Activated T-cell treated with anti-CD3 and anti-CD28 coated beads for 24 hours (primary cell): ENCODE measurements at regions not wholly inside any gene's neighbourhood (a gene's known extent, or its start where the extent isn't known, plus 50 kb on each side); places are given as distances from the start of the nearest gene placed in this dataset.

ENCODE experiments used
- DNase-seq: peaks from one replicate; pipeline ENCODE4 v3.0.0-alpha.2; 2020; ENCODE audit warnings: low read depth

- no peak for DNase-seq
Observed at GRCh38 chr15:77732514-77733335, 100.0 kb upstream of the LINGO1 start.

- DNase-seq: no peak
Observed at GRCh38 chr15:77731945-77732344, 99.2 kb upstream of the LINGO1 start.

DNA sequence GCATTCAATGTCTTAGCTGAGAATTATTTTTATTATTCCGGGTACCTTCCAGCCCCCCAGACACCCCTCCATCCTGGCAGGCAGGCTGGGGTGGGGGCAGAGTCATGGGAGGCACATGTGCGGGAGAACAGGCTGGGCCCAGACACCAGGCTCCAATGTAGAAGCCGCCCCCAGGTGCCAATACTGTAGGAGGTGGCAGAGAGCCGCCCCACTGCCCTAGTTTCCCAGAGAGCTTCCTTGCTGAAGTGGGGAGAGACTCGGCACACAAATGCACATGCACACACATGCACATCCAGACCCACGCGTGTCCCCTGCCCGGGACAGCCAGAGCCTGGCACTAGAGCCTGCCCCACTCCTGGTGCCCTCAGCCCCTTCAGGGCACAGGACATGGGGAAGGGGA is 98.4 kb upstream of the LINGO1 start:
- no peak for DNase-seq

GRCh38 chr15:77727635-77728304 is 95.1 kb upstream of the LINGO1 start:
- no peak for DNase-seq

GRCh38 chr15:77724715-77725114 is 92.0 kb upstream of the LINGO1 start:
- DNase-seq: no peak

- DNase-seq: no peak
Observed at GRCh38 chr15:77723756-77724155, 91.0 kb upstream of the LINGO1 start.

DNA sequence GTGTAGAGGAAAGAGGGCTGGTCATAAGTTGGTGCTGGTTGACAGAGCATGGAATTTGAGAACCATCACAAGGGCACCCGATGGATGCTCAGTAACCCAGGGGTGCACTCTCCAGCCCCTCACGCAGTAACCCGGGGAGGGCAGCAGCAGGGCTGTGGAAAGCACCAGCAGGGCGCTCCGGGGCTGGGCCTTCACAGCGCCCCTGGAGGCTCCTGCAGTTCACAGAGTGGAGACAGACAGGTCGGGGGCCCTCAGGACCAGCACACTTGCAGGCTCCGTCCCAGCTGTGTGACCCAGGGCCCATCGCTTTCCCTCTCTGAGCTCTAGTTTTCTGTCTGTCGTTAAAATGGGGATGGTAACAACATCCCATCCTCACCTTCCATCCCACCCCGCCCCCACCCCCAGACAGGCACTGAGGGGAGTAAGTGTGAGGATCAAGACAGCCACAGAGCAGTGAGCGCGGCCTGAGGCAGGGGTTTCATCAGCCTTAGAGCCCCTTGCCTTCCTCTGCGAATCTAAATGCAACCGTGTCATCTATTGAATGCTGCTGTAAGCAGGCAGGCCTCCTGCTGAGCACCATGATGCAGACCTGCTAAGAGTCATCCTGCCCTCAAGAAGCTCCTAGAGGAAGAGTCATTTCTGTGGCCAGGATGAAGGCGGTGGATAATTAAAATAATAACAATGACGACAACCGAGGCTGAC is 90.2 kb upstream of the LINGO1 start:
- DNase-seq: no peak

DNA sequence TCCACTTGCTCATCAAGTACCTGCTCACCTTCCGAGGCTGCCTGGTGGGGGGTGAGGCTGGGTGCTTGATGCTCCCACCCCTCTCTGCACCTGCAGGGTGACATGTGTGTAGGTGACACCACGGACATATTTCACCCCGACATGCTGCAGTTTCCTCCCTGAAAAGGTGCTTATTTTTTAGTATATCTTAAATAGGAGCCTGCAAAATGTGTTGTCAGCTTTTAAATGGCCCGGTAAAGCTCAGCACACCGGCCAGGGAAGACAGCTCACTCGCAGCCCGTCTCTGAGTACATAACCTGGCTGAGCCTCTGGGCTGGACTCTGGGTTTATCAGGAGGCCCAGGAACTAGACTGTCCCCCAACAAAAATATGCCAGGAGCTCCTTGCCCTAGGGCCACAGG is 89.3 kb upstream of the LINGO1 start:
- DNase-seq: no peak

DNA sequence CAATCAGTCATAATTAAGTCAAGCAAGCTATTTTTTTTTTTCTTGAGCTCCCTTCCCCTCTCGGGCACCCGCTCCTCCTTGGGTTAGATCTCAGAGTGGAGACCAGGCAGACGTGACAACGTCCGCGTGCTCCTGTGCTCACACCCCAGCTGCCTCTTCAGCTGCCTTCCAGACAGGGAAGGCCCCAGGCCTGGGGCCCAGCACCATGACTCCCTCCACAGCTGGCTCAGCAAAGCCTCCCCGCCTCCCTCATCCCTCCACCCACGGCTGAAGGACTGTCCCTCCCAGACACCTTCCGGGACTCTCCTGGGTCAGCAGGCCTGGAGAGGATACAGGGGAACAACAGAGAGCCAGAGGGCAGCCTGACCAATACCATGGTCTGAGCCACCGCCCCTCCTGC is 87.9 kb upstream of the LINGO1 start:
- no peak for DNase-seq

DNA sequence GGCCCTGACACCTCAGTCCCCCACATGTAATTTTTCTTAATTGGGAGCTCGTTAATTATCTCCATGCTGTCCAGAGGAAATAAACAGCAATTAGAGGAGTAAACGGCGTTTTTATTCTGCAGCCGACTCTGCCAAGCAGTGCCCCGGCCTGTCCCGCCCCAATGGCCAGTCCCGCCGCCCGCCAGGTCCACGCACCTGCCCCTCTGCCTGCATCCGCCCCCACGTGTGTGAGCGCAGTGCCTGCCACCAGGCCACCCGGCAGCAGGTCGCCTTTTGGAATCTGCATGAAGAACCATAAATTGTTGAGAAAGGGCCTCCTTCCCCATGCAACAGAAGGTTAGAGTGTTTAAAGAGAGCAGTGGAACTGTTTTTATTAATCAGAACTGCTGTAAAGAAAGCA is 87.5 kb upstream of the LINGO1 start:
- no peak for DNase-seq

DNA sequence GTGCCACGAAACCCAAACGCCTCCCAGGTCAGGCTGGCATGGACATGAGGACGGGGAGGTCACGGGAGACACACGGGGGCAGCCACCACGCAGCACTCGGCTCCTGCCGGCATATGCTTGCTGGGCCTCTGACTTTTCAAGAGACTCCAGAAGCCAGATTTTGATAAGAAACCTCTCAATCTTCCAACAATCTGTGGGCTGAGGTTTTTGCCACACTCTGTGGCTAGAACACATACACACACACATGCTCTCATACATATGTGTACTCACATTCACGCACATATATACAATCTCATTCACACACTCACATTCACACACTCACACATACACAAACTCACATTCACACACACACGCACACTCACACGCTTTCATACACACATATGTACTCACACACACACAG is 86.7 kb upstream of the LINGO1 start:
- no peak for DNase-seq

DNA sequence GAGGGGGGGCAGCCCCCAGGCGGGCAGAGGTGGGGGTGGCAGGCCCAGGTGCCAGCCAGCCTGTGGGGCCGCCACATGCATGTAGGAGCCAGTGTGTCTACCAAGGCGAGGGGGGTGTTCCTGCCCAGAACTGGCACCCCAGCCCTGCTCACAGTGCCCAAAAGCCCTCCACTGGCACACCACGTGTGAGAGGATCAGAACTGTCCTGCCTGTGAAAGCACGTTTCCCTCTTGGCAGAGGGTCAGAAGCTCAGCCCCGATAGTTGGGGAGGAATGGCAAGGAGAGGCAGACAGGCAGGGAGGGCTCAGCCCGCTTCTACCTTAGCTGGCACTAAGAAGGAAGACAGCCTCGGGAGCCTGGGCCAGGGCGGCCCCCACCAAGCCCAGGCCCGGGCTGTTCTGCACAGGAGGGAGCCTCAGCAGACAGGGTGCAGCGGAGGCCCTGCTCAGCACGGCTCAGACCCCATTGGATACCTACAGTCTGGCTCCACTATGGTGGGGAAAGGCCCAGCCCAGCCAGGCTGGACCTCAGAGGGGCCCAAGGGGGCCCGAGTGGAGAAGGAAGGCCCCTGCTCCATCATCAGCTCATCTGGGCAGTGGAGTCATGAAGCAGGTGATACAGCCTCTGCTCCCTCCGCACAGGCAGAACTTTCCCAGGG is 84.8 kb upstream of the LINGO1 start:
- no peak for DNase-seq

DNA sequence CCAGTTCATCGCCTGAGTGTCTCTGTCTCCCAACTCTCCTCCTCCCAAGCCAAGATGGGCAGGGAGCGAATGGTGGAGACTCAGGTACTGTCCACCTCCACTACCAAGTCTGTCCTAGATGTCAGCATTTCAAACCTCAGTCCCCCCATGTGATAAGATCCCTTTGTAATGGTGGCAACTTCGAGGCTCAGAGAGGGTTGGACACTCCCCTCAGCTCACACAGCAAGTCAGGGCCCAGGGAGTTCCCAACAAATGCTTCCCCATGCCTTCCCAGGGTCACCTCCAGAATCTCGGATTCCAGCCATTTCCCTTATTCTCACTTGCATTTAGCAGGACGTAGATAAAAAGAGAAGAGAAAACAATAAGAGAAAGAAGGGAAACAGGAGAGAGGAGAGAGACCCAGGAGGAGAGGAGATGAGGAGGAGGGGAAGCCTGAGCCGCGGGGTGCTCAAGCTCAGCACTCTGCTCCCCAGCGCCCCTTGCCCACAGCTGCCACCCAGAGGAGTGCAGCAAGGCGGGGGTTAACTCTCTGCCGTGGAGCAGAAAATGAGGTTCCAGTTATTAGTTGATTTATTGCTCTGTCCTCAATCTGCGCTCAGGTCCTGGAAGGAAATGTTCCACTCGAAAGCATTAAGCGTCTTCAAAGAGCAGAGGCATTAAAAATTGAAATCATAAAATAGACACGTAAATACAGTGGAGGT is 84.1 kb upstream of the LINGO1 start:
- no peak for DNase-seq

- DNase-seq: no peak
Observed at GRCh38 chr15:77715860-77716259, 83.1 kb upstream of the LINGO1 start.

DNA sequence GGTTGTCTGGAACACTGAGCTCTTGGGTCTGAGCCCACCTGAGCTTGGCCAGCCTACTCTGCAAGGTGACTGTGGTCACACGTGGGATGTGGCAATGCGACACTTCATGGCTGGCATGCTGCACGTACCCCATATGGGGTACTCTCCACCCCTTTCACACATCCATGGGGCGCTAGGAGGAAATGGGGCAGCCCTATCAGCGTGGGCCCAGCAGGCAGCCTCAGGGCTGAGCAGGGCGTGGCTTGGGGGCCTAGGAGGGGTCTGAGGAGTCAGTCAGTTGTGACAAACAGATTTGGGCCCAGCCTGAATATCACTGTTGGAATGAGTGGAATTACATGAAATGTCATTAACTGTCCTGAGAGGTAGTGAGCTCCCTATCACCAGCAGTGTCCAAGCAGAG is 82.3 kb upstream of the LINGO1 start:
- no peak for DNase-seq

DNA sequence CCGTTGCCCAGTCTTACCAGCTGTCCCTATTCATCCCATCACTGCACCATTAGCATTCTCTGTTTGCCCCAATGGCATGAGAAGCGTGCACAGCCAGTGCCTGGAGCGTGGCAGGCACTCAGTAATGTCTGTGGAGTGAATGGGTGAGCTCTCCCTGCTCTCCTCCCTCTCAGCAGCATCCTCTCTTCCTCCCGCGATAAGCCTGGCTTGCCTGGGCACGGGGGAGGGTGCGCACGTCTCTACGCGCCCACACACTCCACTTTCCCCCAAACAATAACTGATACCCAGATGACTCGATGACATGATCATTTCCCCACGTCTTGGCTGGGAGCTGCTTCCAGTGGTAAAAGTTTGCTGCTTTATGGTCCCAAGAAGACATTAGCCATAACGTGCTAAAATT is 81.8 kb upstream of the LINGO1 start:
- DNase-seq: no peak

DNA sequence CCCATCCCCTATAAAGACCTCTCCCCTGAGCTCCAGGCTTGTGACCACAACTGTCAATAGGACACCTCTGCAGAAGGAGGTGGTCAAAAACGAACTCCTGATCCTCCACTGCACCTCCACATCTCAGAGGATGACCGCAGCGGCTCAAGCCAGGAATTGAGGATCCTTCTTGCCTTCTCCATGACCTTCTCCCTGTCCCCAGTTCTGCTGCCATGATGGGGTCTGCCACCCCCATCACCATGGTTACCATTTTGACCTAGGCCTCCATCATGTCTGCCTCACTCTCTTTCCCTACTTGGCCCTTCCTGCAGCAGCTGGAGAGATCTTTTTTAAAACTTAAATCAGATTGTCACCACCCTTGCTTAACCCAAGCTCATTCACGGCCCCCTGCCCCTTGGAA is 81.3 kb upstream of the LINGO1 start:
- no peak for DNase-seq

DNA sequence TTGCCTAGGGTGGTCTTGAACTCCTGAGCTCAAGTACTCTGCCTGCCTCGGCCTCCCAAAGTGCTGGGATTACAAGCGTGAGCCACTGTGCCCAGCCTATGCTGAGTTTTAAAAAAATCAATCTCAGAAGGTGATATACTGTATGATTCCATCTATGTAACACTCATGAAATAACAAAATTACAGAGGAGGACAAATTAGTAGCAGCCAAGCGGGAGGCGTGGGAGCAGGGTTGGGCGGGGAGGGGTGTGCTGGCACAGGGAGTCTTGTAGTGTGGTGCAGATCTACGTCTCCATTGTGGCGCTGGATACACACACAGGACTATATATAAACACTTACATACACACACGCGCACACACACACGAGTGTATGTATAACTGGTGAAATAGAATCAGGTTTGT is 80.6 kb upstream of the LINGO1 start:
- no peak for DNase-seq

- no peak for DNase-seq
Observed at GRCh38 chr15:77712438-77712837, 79.7 kb upstream of the LINGO1 start.

DNA sequence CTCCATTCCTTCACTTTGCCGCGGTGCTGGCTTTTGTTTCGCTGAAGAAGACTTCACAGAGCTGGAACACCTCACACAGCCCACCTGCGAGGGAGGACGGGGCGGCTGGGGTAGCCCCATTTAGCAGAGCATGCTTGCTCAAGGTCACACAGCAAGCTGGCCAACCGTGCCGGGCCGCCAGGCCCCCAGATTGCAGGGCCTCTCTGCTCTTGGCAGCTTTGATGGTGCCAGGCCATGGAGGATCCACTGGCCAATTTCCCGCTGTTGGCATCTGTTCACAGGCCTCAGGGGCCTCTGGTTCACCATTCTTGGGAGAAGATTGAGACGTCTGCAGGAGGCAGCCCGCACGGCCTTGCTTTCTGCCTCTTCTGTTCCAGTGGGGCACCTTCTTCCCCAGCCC is 77.9 kb upstream of the LINGO1 start:
- no peak for DNase-seq

GRCh38 chr15:77710206-77710605 is 77.5 kb upstream of the LINGO1 start:
- no peak for DNase-seq
